ENCODE measurements at regions not wholly inside any gene's neighbourhood (a gene's known extent, or its start where the extent isn't known, plus 50 kb on each side); places are given as distances from the start of the nearest gene placed in this dataset.
"Not testable (repeated sequence)": the region's sequence is repeated elsewhere in the genome, so short reads cannot be mapped to it uniquely, and the experiment has no call there.

DNA sequence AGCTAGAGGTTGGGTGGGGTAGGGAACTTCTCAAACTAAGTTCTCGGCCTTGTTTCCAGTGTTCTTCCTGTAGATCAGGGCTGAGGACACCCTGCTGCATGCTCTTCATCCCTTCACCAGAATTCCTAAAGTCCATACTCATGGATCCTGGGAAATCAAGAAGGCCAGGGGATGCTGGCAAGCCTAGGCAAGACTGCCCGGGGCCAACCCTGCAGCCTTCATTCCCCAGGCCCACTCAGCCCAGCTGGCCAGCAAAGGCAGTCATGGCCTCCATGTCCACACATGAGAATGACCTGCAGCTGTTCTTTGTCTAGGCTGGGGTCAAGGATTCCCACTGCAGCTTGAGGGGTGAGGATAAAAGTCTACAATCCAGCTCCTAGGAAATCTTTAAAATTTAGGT, 109.3 kb upstream of the ETV6 start:
- DNase-seq: no peak

- DNase-seq: no peak
Observed at GRCh38 chr12:11540615-11541310, 108.7 kb upstream of the ETV6 start.

GRCh38 chr12:11542599-11542998, 106.9 kb upstream of the ETV6 start:
- DNase-seq: no peak

- no peak for DNase-seq
Observed at GRCh38 chr12:11543457-11544158, 105.9 kb upstream of the ETV6 start.

- DNase-seq: peak; percentile 78
Observed at GRCh38 chr12:11545484-11546330, 103.8 kb upstream of the ETV6 start.

DNA sequence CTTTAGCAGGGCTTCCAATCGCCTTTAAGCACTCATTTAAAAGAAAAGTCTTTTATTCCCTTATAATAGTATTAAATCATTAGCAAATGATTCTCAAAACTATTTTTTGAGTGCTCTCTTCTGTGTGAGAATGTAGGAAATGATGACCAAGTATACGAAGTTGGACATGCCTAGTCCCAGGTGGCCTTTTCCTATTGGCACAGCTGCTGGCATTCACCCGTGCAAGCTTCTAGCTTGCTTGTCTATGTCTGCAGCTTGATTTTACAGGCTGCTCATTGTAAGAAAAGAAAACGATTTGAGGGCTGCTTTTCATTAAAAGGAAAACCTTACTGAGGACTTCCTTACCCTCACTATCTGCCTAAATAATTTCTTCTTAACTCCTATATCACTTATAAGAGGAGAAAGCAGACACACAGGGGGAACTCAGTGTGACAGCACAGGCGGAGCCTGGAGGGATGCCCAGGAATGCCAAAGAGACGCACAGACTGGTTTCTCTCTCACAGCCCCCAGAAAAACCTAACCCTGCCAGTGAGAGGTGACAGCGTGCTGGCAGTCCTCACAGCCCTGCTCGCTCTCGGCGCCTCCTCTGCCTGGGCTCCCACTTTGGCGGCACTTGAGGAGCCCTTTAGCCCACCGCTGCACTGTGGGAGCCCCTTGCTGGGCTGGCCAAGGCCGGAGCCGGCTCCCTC, 102.7 kb upstream of the ETV6 start:
- not testable (repeated sequence) for DNase-seq

DNA sequence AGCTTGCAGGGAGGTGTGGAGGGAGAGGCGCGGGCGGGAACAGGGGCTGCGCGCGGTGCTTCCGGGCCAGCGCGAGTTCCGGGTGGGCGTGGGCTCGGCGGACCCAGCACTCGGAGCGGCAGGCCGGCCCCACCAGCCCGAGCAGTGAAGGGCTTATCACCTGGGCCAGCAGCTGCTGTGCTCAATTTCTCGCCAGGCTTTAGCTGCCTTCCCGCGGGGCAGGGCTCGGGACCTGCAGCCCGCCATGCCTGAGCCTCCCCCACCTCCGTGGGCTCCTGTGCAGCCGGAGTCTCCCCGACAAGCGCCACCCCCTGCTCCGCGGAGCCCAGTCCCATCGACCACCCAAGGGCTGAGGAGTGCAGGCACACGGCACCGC, 102.2 kb upstream of the ETV6 start:
- DNase-seq: not testable (repeated sequence)

GRCh38 chr12:11549119-11549518, 100.4 kb upstream of the ETV6 start:
- no peak for DNase-seq

GRCh38 chr12:11553871-11554533, 95.5 kb upstream of the ETV6 start:
- DNase-seq: peak; percentile 78

GRCh38 chr12:11555195-11555594, 94.3 kb upstream of the ETV6 start:
- DNase-seq: no peak

DNA sequence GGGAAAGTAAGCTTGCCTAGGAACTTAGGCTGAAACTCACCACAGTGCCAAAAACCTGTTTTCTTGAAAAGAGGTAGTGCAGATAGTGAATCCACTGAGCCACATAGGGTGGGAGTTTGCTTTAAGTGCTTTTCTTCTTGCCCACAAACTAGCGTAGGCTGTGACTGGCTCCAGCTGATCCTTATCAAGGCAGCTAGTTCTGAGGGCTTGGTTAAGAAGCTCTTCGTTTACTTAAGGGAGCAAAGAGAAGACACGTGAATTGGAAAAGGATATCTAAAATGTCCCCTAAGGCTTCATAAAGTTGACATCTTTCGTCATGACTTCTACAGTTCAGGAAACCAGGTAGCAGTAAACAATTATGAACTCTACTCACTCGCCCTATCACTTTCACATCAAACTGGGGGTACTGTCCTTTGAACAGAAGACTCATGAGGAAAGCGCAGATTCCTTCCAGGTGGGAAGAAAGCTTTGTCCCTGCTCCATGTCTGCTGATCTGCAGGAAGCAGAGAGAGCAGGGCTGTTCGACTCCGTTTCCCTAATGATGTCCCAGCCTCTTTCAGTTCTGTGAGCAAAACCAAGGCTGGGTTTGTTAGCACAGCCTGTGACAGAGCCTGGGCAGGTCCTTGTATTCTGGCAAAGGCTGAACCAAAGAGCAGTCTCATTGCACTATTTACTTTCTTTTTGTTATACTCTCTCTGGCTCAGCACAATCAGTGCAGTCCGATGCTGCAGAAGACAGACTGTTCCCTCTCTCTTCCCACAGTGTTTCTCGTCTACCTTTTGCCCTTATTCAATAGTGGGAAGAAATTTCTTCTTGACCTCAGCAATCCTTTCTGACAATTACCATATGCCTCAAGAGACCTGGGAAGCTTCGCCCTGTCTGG, 93.5 kb upstream of the ETV6 start:
- DNase-seq: peak; percentile 20

- DNase-seq: no peak
Observed at GRCh38 chr12:11556682-11557081, 92.8 kb upstream of the ETV6 start.

GRCh38 chr12:11559626-11560340, 89.7 kb upstream of the ETV6 start:
- DNase-seq: no peak

DNA sequence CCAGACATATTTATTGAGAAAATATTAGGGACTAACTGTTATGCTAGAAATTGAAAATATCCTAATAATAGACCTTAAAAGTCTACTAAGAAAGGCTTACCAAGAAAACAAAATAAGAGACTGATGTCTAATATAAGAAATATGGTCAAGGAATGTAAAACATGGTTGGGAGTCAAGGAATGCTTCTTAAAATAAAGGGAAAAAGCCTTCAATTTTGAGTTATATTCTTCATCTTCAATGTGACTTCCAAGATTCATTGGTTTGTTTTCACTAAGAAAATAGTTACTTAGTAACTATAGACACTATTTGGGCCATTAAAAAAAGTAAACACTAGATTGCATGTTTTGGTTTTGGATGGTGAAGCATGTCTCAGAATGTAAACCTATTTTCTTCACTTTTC, 88.1 kb upstream of the ETV6 start:
- no peak for DNase-seq

GRCh38 chr12:11563785-11564739, 85.4 kb upstream of the ETV6 start:
- no peak for DNase-seq

DNA sequence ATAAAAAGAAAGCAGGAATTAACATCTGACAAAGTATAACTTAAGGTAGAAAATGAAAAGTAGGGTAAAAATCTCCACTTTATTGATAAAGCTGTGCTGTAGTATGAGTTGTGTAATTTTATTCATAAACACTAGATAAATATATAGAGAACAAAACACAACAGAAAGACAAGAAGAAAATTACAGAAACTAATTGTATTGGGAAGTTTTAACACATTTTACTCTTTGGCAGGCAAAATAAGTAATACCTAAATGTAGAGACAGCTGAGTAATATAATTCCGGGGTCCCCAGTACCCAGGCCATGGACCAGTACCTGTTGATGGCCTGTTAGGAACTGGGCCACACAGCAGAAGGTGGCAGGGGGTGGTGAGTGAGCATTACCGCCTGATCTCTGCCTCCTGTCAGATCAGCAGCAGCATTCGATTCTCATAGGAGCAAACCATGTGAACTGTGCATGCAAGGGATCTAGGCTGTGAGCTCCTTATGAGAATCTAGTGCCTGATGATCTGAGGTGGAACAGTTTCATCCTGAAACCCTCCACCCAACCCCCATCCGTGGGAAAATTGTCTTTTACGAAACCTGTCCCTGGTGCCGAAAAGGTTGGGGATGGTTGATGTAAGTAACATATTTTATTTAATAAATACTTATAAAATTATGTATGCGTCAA, 84.4 kb upstream of the ETV6 start:
- DNase-seq: no peak

- no peak for DNase-seq
Observed at GRCh38 chr12:11565752-11566151, 83.7 kb upstream of the ETV6 start.

DNA sequence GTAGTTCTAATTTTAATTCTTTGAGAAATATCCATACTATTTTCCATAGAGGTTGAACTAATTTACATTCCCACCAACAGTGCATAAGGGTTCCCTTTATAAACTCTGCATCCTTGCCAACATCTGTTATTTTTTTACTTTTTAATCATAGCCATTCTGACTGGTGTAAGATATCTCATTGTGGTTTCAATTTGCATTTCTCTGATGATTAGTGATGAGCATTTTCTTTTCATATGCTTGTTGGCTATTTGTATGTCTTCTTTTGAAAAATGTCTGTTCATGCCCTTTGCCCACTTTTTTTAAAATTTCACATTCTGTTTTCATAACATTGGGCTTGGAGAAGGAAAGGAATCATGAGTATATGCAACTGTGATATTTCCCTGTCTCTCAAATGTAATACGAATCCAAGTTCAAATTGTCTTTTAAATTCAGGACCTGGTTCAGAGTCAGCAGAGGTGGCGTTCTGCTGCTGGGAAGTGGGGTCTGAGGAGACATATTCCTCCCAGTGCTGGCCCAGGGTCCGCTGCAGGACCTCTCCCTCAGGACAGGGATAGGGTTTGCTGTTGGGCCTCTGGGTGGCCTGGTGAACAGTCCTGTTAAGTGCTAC, 81.2 kb upstream of the ETV6 start:
- DNase-seq: no peak
